ENCODE measurements at regions not wholly inside any gene's neighbourhood (a gene's known extent, or its start where the extent isn't known, plus 50 kb on each side); places are given as distances from the start of the nearest gene placed in this dataset.

- TF ChIP-seq EP300 (IDR thresholded peaks at IDR 0.05) (no peak), CTCF (IDR thresholded peaks at IDR 0.05) (no peak), POLR2A (IDR thresholded peaks at IDR 0.05) (no peak)
Measured at GRCh38 chr13:73876323-73876722, 257.9 kb downstream of the KLF12 start.
